ENCODE measurements at regions not wholly inside any gene's neighbourhood (a gene's known extent, or its start where the extent isn't known, plus 50 kb on each side); places are given as distances from the start of the nearest gene placed in this dataset.

GRCh38 chr7:46518713-46519112 lies 597.6 kb upstream of the IGFBP3 start:
- Histone ChIP-seq H4K20me1 (ENCODE audit: insufficient read depth, low read length) (no peaks in the 10 kb centered on the region), H3K4me1 (ENCODE audit: insufficient read depth, low read length) (no peaks in the 10 kb centered on the region), H3K9me3 (ENCODE audit: low read depth, low read length) (no peaks in the 10 kb centered on the region), H3K36me3 (ENCODE audit: insufficient read depth, low read length) (no peaks in the 10 kb centered on the region), H3K79me2 (ENCODE audit: insufficient read depth, low read length) (no peaks in the 10 kb centered on the region), H2AFZ (ENCODE audit: low read length) (no peak overlapping the region), H3K27me3 (ENCODE audit: insufficient read depth, low read length) (no peaks in the 10 kb centered on the region), H3K4me2 (ENCODE audit: insufficient read depth, low read length) (no peak overlapping the region), H3K27ac (ENCODE audit: low read depth, low read length) (no peak overlapping the region), H3K4me3 (ENCODE audit: insufficient read depth, low read length) (no peak overlapping the region)
- no peak for TF ChIP-seq CTCF (IDR thresholded peaks at IDR 0.05; ENCODE audit: extremely low read depth, low read depth, low read length)
- DNase-seq (ENCODE audit: insufficient read length, low spot score, missing footprints), result no peak

GRCh38 chr7:46515844-46516590 lies 594.9 kb upstream of the IGFBP3 start:
- no peaks in the 10 kb centered on the region for H3K27me3 ChIP-seq (ENCODE audit: insufficient read depth, low read length)
- H3K27ac ChIP-seq (ENCODE audit: low read depth, low read length), result no peak overlapping the region
- H3K36me3 ChIP-seq (ENCODE audit: insufficient read depth, low read length), result no peaks in the 10 kb centered on the region
- no peak for DNase-seq (ENCODE audit: insufficient read length, low spot score, missing footprints)
- TF ChIP-seq CTCF (IDR thresholded peaks at IDR 0.05; ENCODE audit: extremely low read depth, low read depth, low read length), result no peak
- H4K20me1 ChIP-seq (ENCODE audit: insufficient read depth, low read length), result no peaks in the 10 kb centered on the region
- no peaks in the 10 kb centered on the region for H3K79me2 ChIP-seq (ENCODE audit: insufficient read depth, low read length)
- H2AFZ ChIP-seq (ENCODE audit: low read length), result no peak overlapping the region
- H3K9me3 ChIP-seq (ENCODE audit: low read depth, low read length), result no peaks in the 10 kb centered on the region
- no peaks in the 10 kb centered on the region for H3K4me1 ChIP-seq (ENCODE audit: insufficient read depth, low read length)
- no peak overlapping the region for H3K4me2 ChIP-seq (ENCODE audit: insufficient read depth, low read length)
- no peak overlapping the region for H3K4me3 ChIP-seq (ENCODE audit: insufficient read depth, low read length)

- H3K79me2 ChIP-seq (ENCODE audit: insufficient read depth, low read length), result no peaks in the 10 kb centered on the region
- H3K9me3 ChIP-seq (ENCODE audit: low read depth, low read length), result no peaks in the 10 kb centered on the region
- H2AFZ ChIP-seq (ENCODE audit: low read length), result no peak overlapping the region
- no peaks in the 10 kb centered on the region for H3K36me3 ChIP-seq (ENCODE audit: insufficient read depth, low read length)
- DNase-seq (ENCODE audit: insufficient read length, low spot score, missing footprints), result no peak
- no peak overlapping the region for H3K27ac ChIP-seq (ENCODE audit: low read depth, low read length)
- no peaks in the 10 kb centered on the region for H4K20me1 ChIP-seq (ENCODE audit: insufficient read depth, low read length)
- no peaks in the 10 kb centered on the region for H3K27me3 ChIP-seq (ENCODE audit: insufficient read depth, low read length)
- no peak for TF ChIP-seq CTCF (IDR thresholded peaks at IDR 0.05; ENCODE audit: extremely low read depth, low read depth, low read length)
- no peak overlapping the region for H3K4me2 ChIP-seq (ENCODE audit: insufficient read depth, low read length)
- H3K4me1 ChIP-seq (ENCODE audit: insufficient read depth, low read length), result no peaks in the 10 kb centered on the region
- H3K4me3 ChIP-seq (ENCODE audit: insufficient read depth, low read length), result no peak overlapping the region
Observed at GRCh38 chr7:46513447-46513848, 592.4 kb upstream of the IGFBP3 start.

- Histone ChIP-seq H4K20me1 (ENCODE audit: insufficient read depth, low read length) (no peaks in the 10 kb centered on the region), H3K27ac (ENCODE audit: low read depth, low read length) (no peak overlapping the region), H3K4me1 (ENCODE audit: insufficient read depth, low read length) (no peaks in the 10 kb centered on the region), H3K36me3 (ENCODE audit: insufficient read depth, low read length) (no peaks in the 10 kb centered on the region), H3K4me3 (ENCODE audit: insufficient read depth, low read length) (no peak overlapping the region), H3K79me2 (ENCODE audit: insufficient read depth, low read length) (no peaks in the 10 kb centered on the region), H3K9me3 (ENCODE audit: low read depth, low read length) (no peaks in the 10 kb centered on the region), H3K4me2 (ENCODE audit: insufficient read depth, low read length) (no peak overlapping the region), H2AFZ (ENCODE audit: low read length) (no peak overlapping the region), H3K27me3 (ENCODE audit: insufficient read depth, low read length) (no peaks in the 10 kb centered on the region)
- no peak for TF ChIP-seq CTCF (IDR thresholded peaks at IDR 0.05; ENCODE audit: extremely low read depth, low read depth, low read length)
- DNase-seq (ENCODE audit: insufficient read length, low spot score, missing footprints), result no peak
Observed at GRCh38 chr7:46512891-46513413, 591.9 kb upstream of the IGFBP3 start.

Measured in osteoblast (primary cell).